H9 (cell line): ENCODE measurements at regions not wholly inside any gene's neighbourhood (a gene's known extent, or its start where the extent isn't known, plus 50 kb on each side); places are given as distances from the start of the nearest gene placed in this dataset.
A peak's percentile ranks its signal among the peaks of the same experiment; 100 is the strongest.

ENCODE experiments used
- DNase-seq: peaks from one replicate; pipeline ENCODE4 v3.0.0-alpha.2; 2017
- H2AFZ ChIP-seq: one replicate; pipeline ENCODE4 v1.6.1; 2013; ENCODE audit warnings: mild to moderate bottlenecking, low read length, control low read depth, moderate library complexity
- H2AK5ac ChIP-seq: 2 replicates; pipeline ENCODE4 v1.6.1; 2013; ENCODE audit warnings: low read length, control low read depth, mixed read lengths; ENCODE audit not compliant: insufficient read length
- H2BK120ac ChIP-seq: one replicate; pipeline ENCODE4 v1.6.1; 2013; ENCODE audit warnings: low read depth, mild to moderate bottlenecking, low read length, control low read depth, inconsistent platforms; ENCODE audit not compliant: poor library complexity, severe bottlenecking
- H2BK12ac ChIP-seq: 2 replicates; pipeline ENCODE4 v1.6.1; 2013; ENCODE audit warnings: low read length, control low read depth, mixed read lengths, low read depth; ENCODE audit not compliant: insufficient read length
- H2BK15ac ChIP-seq: 2 replicates; pipeline ENCODE4 v1.6.1; 2013; ENCODE audit warnings: low read depth, low read length, control low read depth
- H2BK20ac ChIP-seq: one replicate; pipeline ENCODE4 v1.6.1; 2013; ENCODE audit warnings: low read depth, mild to moderate bottlenecking, low read length, control low read depth, inconsistent platforms; ENCODE audit not compliant: poor library complexity, severe bottlenecking
- H2BK5ac ChIP-seq: 2 replicates; pipeline ENCODE4 v1.6.1; 2013; ENCODE audit warnings: low read length, control low read depth, mixed read lengths; ENCODE audit not compliant: insufficient read length
- H3K14ac ChIP-seq: 2 replicates; pipeline ENCODE4 v1.6.1; 2013; ENCODE audit warnings: low read length, control low read depth; ENCODE audit not compliant: insufficient read depth
- H3K18ac ChIP-seq: 2 replicates; pipeline ENCODE4 v1.6.1; 2013; ENCODE audit warnings: low read depth, mild to moderate bottlenecking, mixed read lengths, low read length, control low read depth; ENCODE audit not compliant: insufficient read length
- H3K23ac ChIP-seq: 2 replicates; pipeline ENCODE4 v1.6.1; 2013; ENCODE audit warnings: low read length, control low read depth, mixed read lengths, low read depth; ENCODE audit not compliant: insufficient read length
- H3K23me2 ChIP-seq: 2 replicates; pipeline ENCODE4 v1.6.1; 2013; ENCODE audit warnings: low read depth, mild to moderate bottlenecking, mixed read lengths, low read length, control low read depth; ENCODE audit not compliant: insufficient read length, poor library complexity, severe bottlenecking
- H3K27ac ChIP-seq: 2 replicates; pipeline ENCODE4 v1.5.1; 2013; ENCODE audit warnings: low read length, control low read depth, mixed read lengths, low read depth; ENCODE audit not compliant: insufficient read length
- H3K27me3 ChIP-seq: 2 replicates; pipeline ENCODE4 v1.6.1; 2013; ENCODE audit warnings: low read length, control low read depth, inconsistent platforms; ENCODE audit not compliant: insufficient read depth
- H3K4ac ChIP-seq: 2 replicates; pipeline ENCODE4 v1.6.1; 2013; ENCODE audit warnings: low read depth, mild to moderate bottlenecking, control low read depth, inconsistent platforms, low read length, moderate library complexity
- H3K4me1 ChIP-seq: 2 replicates; pipeline ENCODE4 v1.6.1; 2013; ENCODE audit warnings: low read length, control low read depth, inconsistent platforms; ENCODE audit not compliant: insufficient read depth
- H3K4me2 ChIP-seq: 2 replicates; pipeline ENCODE4 v1.6.1; 2013; ENCODE audit warnings: low read length, control low read depth, mixed read lengths; ENCODE audit not compliant: insufficient read length, insufficient read depth
- H3K56ac ChIP-seq: 2 replicates; pipeline ENCODE4 v1.6.1; 2013; ENCODE audit warnings: low read depth, mild to moderate bottlenecking, mixed read lengths, low read length, control low read depth; ENCODE audit not compliant: insufficient read length
- H3K79me1 ChIP-seq: 2 replicates; pipeline ENCODE4 v1.6.1; 2013; ENCODE audit warnings: low read depth, mild to moderate bottlenecking, moderate library complexity, low read length, control low read depth, inconsistent platforms; ENCODE audit not compliant: insufficient read depth, poor library complexity, severe bottlenecking
- H3K79me2 ChIP-seq: 2 replicates; pipeline ENCODE4 v1.6.1; 2013; ENCODE audit warnings: low read length, control low read depth, inconsistent platforms; ENCODE audit not compliant: insufficient read depth
- H3K9ac ChIP-seq: 2 replicates; pipeline ENCODE4 v1.6.1; 2013; ENCODE audit warnings: low read length, control low read depth, mixed read lengths; ENCODE audit not compliant: insufficient read length; ENCODE audit errors: extremely low read depth
- H3K9me3 ChIP-seq: one replicate; pipeline ENCODE4 v1.6.1; 2013; ENCODE audit warnings: low read depth, low read length, inconsistent platforms; ENCODE audit not compliant: control insufficient read depth
- H3T11ph ChIP-seq: one replicate; pipeline ENCODE4 v1.6.1; 2013; ENCODE audit warnings: mild to moderate bottlenecking, low read length, control low read depth, inconsistent platforms
- H4K20me1 ChIP-seq: one replicate; pipeline ENCODE4 v1.6.1; 2013; ENCODE audit not compliant: control insufficient read depth, insufficient read length, insufficient read depth
- H4K5ac ChIP-seq: 2 replicates; pipeline ENCODE4 v1.6.1; 2013; ENCODE audit warnings: low read depth, mild to moderate bottlenecking, mixed read lengths, low read length, control low read depth; ENCODE audit not compliant: insufficient read length
- H4K8ac ChIP-seq: replicated peaks from 2 replicates; pipeline ENCODE4 v1.6.1; 2013; ENCODE audit warnings: low read length, control low read depth, mixed read lengths, low read depth; ENCODE audit not compliant: insufficient read length
- H4K91ac ChIP-seq: 2 replicates; pipeline ENCODE4 v1.6.1; 2013; ENCODE audit warnings: low read depth, mild to moderate bottlenecking, moderate library complexity, mixed read lengths, low read length, control low read depth; ENCODE audit not compliant: insufficient read length
- H3K27ac Mint-ChIP-seq, 3 experiments: 2 replicates in 2 of 3; 3 replicates in 1 of 3; pipeline ENCODE4 v1.8.0; 2020 to 2021; ENCODE audit warnings: mixed read lengths in 3 of 3, mild to moderate bottlenecking in 1 of 3, moderate library complexity in 1 of 3
- H3K27me3 Mint-ChIP-seq: 2 replicates; pipeline ENCODE4 v1.8.0; 2021; ENCODE audit warnings: low read depth, mild to moderate bottlenecking, moderate library complexity, mixed read lengths
- H3K36me3 Mint-ChIP-seq, 3 experiments: 2 replicates in 2 of 3; 3 replicates in 1 of 3; pipeline ENCODE4 v1.8.0; 2020 to 2021; ENCODE audit warnings: low read depth in 3 of 3, mixed read lengths in 3 of 3; ENCODE audit not compliant: insufficient read depth in 1 of 3
- H3K4me1 Mint-ChIP-seq, 2 experiments: 2 replicates each; pipeline ENCODE4 v1.8.0; 2020; ENCODE audit warnings: mixed read lengths in 2 of 2
- H3K4me3 Mint-ChIP-seq, 2 experiments: 2 replicates in 1 of 2; 3 replicates in 1 of 2; pipeline ENCODE4 v1.8.0; 2020 to 2021; ENCODE audit warnings: mild to moderate bottlenecking in 2 of 2, mixed read lengths in 2 of 2, moderate library complexity in 1 of 2
- H3K9me3 Mint-ChIP-seq, 2 experiments: 2 replicates in 1 of 2; 3 replicates in 1 of 2; pipeline ENCODE4 v1.8.0; 2020; ENCODE audit warnings: mild to moderate bottlenecking in 2 of 2, mixed read lengths in 2 of 2, moderate library complexity in 1 of 2
- CTCF ChIP-seq: fragments of 200-600 bp; sonication (generic); conservative IDR thresholded peaks from 3 replicates; pipeline ENCODE4 v1.8.0; 2021; ENCODE audit warnings: antibody characterized with exemption, mild to moderate bottlenecking

GRCh38 chr12:105427883-105428282 is 97.4 kb downstream of the C12orf75 start:
- peak; percentile 34; the same call in 1 of the 3 replicates for TF ChIP-seq CTCF
- Mint-ChIP-seq H3K27ac (no peak overlapping the region), H3K27me3 (no peaks in the 10 kb centered on the region; the same call in 1 of the 2 replicates), H3K4me3 (no peak overlapping the region), H3K36me3 (peaks cover 0 to 5% (median 0%) of the 10 kb centered on the region in 3 experiments; a peak in 1 of 7 replicates), H3K4me1 (peaks cover 3 to 11% of the 10 kb centered on the region in 2 experiments; a peak in 3 of 4 replicates), H3K9me3 (no peaks in the 10 kb centered on the region)
- H3K9me3 ChIP-seq = no peaks in the 10 kb centered on the region
- no peak overlapping the region for H4K8ac ChIP-seq
- no peak overlapping the region for H2BK5ac ChIP-seq
- H2BK15ac ChIP-seq = no peak overlapping the region
- H3K27ac ChIP-seq = no peak overlapping the region
- no peaks in the 10 kb centered on the region for H3K23me2 ChIP-seq
- no peak overlapping the region for H4K5ac ChIP-seq
- H3K4me2 ChIP-seq = no peak overlapping the region
- no peak overlapping the region for H2AK5ac ChIP-seq
- H3K27me3 ChIP-seq = no peaks in the 10 kb centered on the region
- no peak for DNase-seq
- no peak overlapping the region for H2AFZ ChIP-seq
- H2BK120ac ChIP-seq = no peak overlapping the region
- no peak overlapping the region for H3T11ph ChIP-seq
- no peaks in the 10 kb centered on the region for H3K79me2 ChIP-seq
- no peak overlapping the region for H3K4ac ChIP-seq
- no peak overlapping the region for H3K9ac ChIP-seq
- H3K23ac ChIP-seq = no peak overlapping the region
- H4K20me1 ChIP-seq = no peaks in the 10 kb centered on the region
- H3K79me1 ChIP-seq = no peaks in the 10 kb centered on the region
- no peak overlapping the region for H4K91ac ChIP-seq
- no peaks in the 10 kb centered on the region for H3K4me1 ChIP-seq
- H3K56ac ChIP-seq = no peak overlapping the region
- H3K14ac ChIP-seq = no peak overlapping the region
- H2BK12ac ChIP-seq = no peak overlapping the region
- H2BK20ac ChIP-seq = no peak overlapping the region
- no peak overlapping the region for H3K18ac ChIP-seq
